H9 (cell line): ENCODE measurements at regions not wholly inside any gene's neighbourhood (a gene's known extent, or its start where the extent isn't known, plus 50 kb on each side); places are given as distances from the start of the nearest gene placed in this dataset.

Experiments used
- DNase-seq: peaks from one replicate; pipeline ENCODE4 v3.0.0-alpha.2; 2017
- H2AFZ ChIP-seq: one replicate; pipeline ENCODE4 v1.6.1; 2013; ENCODE audit warnings: mild to moderate bottlenecking, low read length, control low read depth, moderate library complexity
- H2AK5ac ChIP-seq: 2 replicates; pipeline ENCODE4 v1.6.1; 2013; ENCODE audit warnings: low read length, control low read depth, mixed read lengths; ENCODE audit not compliant: insufficient read length
- H2BK120ac ChIP-seq: one replicate; pipeline ENCODE4 v1.6.1; 2013; ENCODE audit warnings: low read depth, mild to moderate bottlenecking, low read length, control low read depth, inconsistent platforms; ENCODE audit not compliant: poor library complexity, severe bottlenecking
- H2BK12ac ChIP-seq: 2 replicates; pipeline ENCODE4 v1.6.1; 2013; ENCODE audit warnings: low read length, control low read depth, mixed read lengths, low read depth; ENCODE audit not compliant: insufficient read length
- H2BK15ac ChIP-seq: 2 replicates; pipeline ENCODE4 v1.6.1; 2013; ENCODE audit warnings: low read depth, low read length, control low read depth
- H2BK20ac ChIP-seq: one replicate; pipeline ENCODE4 v1.6.1; 2013; ENCODE audit warnings: low read depth, mild to moderate bottlenecking, low read length, control low read depth, inconsistent platforms; ENCODE audit not compliant: poor library complexity, severe bottlenecking
- H2BK5ac ChIP-seq: 2 replicates; pipeline ENCODE4 v1.6.1; 2013; ENCODE audit warnings: low read length, control low read depth, mixed read lengths; ENCODE audit not compliant: insufficient read length
- H3K14ac ChIP-seq: 2 replicates; pipeline ENCODE4 v1.6.1; 2013; ENCODE audit warnings: low read length, control low read depth; ENCODE audit not compliant: insufficient read depth
- H3K18ac ChIP-seq: 2 replicates; pipeline ENCODE4 v1.6.1; 2013; ENCODE audit warnings: low read depth, mild to moderate bottlenecking, mixed read lengths, low read length, control low read depth; ENCODE audit not compliant: insufficient read length
- H3K23ac ChIP-seq: 2 replicates; pipeline ENCODE4 v1.6.1; 2013; ENCODE audit warnings: low read length, control low read depth, mixed read lengths, low read depth; ENCODE audit not compliant: insufficient read length
- H3K23me2 ChIP-seq: 2 replicates; pipeline ENCODE4 v1.6.1; 2013; ENCODE audit warnings: low read depth, mild to moderate bottlenecking, mixed read lengths, low read length, control low read depth; ENCODE audit not compliant: insufficient read length, poor library complexity, severe bottlenecking
- H3K27ac ChIP-seq: 2 replicates; pipeline ENCODE4 v1.5.1; 2013; ENCODE audit warnings: low read length, control low read depth, mixed read lengths, low read depth; ENCODE audit not compliant: insufficient read length
- H3K27me3 ChIP-seq: 2 replicates; pipeline ENCODE4 v1.6.1; 2013; ENCODE audit warnings: low read length, control low read depth, inconsistent platforms; ENCODE audit not compliant: insufficient read depth
- H3K4ac ChIP-seq: 2 replicates; pipeline ENCODE4 v1.6.1; 2013; ENCODE audit warnings: low read depth, mild to moderate bottlenecking, control low read depth, inconsistent platforms, low read length, moderate library complexity
- H3K4me1 ChIP-seq: 2 replicates; pipeline ENCODE4 v1.6.1; 2013; ENCODE audit warnings: low read length, control low read depth, inconsistent platforms; ENCODE audit not compliant: insufficient read depth
- H3K4me2 ChIP-seq: 2 replicates; pipeline ENCODE4 v1.6.1; 2013; ENCODE audit warnings: low read length, control low read depth, mixed read lengths; ENCODE audit not compliant: insufficient read length, insufficient read depth
- H3K56ac ChIP-seq: 2 replicates; pipeline ENCODE4 v1.6.1; 2013; ENCODE audit warnings: low read depth, mild to moderate bottlenecking, mixed read lengths, low read length, control low read depth; ENCODE audit not compliant: insufficient read length
- H3K79me1 ChIP-seq: 2 replicates; pipeline ENCODE4 v1.6.1; 2013; ENCODE audit warnings: low read depth, mild to moderate bottlenecking, moderate library complexity, low read length, control low read depth, inconsistent platforms; ENCODE audit not compliant: insufficient read depth, poor library complexity, severe bottlenecking
- H3K79me2 ChIP-seq: 2 replicates; pipeline ENCODE4 v1.6.1; 2013; ENCODE audit warnings: low read length, control low read depth, inconsistent platforms; ENCODE audit not compliant: insufficient read depth
- H3K9ac ChIP-seq: 2 replicates; pipeline ENCODE4 v1.6.1; 2013; ENCODE audit warnings: low read length, control low read depth, mixed read lengths; ENCODE audit not compliant: insufficient read length; ENCODE audit errors: extremely low read depth
- H3K9me3 ChIP-seq: one replicate; pipeline ENCODE4 v1.6.1; 2013; ENCODE audit warnings: low read depth, low read length, inconsistent platforms; ENCODE audit not compliant: control insufficient read depth
- H3T11ph ChIP-seq: one replicate; pipeline ENCODE4 v1.6.1; 2013; ENCODE audit warnings: mild to moderate bottlenecking, low read length, control low read depth, inconsistent platforms
- H4K20me1 ChIP-seq: one replicate; pipeline ENCODE4 v1.6.1; 2013; ENCODE audit not compliant: control insufficient read depth, insufficient read length, insufficient read depth
- H4K5ac ChIP-seq: 2 replicates; pipeline ENCODE4 v1.6.1; 2013; ENCODE audit warnings: low read depth, mild to moderate bottlenecking, mixed read lengths, low read length, control low read depth; ENCODE audit not compliant: insufficient read length
- H4K8ac ChIP-seq: replicated peaks from 2 replicates; pipeline ENCODE4 v1.6.1; 2013; ENCODE audit warnings: low read length, control low read depth, mixed read lengths, low read depth; ENCODE audit not compliant: insufficient read length
- H4K91ac ChIP-seq: 2 replicates; pipeline ENCODE4 v1.6.1; 2013; ENCODE audit warnings: low read depth, mild to moderate bottlenecking, moderate library complexity, mixed read lengths, low read length, control low read depth; ENCODE audit not compliant: insufficient read length
- H3K27ac Mint-ChIP-seq, 3 experiments: 2 replicates in 2 of 3; 3 replicates in 1 of 3; pipeline ENCODE4 v1.8.0; 2020 to 2021; ENCODE audit warnings: mixed read lengths in 3 of 3, mild to moderate bottlenecking in 1 of 3, moderate library complexity in 1 of 3
- H3K27me3 Mint-ChIP-seq: 2 replicates; pipeline ENCODE4 v1.8.0; 2021; ENCODE audit warnings: low read depth, mild to moderate bottlenecking, moderate library complexity, mixed read lengths
- H3K36me3 Mint-ChIP-seq, 3 experiments: 2 replicates in 2 of 3; 3 replicates in 1 of 3; pipeline ENCODE4 v1.8.0; 2020 to 2021; ENCODE audit warnings: low read depth in 3 of 3, mixed read lengths in 3 of 3; ENCODE audit not compliant: insufficient read depth in 1 of 3
- H3K4me1 Mint-ChIP-seq, 2 experiments: 2 replicates each; pipeline ENCODE4 v1.8.0; 2020; ENCODE audit warnings: mixed read lengths in 2 of 2
- H3K4me3 Mint-ChIP-seq, 2 experiments: 2 replicates in 1 of 2; 3 replicates in 1 of 2; pipeline ENCODE4 v1.8.0; 2020 to 2021; ENCODE audit warnings: mild to moderate bottlenecking in 2 of 2, mixed read lengths in 2 of 2, moderate library complexity in 1 of 2
- H3K9me3 Mint-ChIP-seq, 2 experiments: 2 replicates in 1 of 2; 3 replicates in 1 of 2; pipeline ENCODE4 v1.8.0; 2020; ENCODE audit warnings: mild to moderate bottlenecking in 2 of 2, mixed read lengths in 2 of 2, moderate library complexity in 1 of 2
- CTCF ChIP-seq: fragments of 200-600 bp; sonication (generic); conservative IDR thresholded peaks from 3 replicates; pipeline ENCODE4 v1.8.0; 2021; ENCODE audit warnings: antibody characterized with exemption, mild to moderate bottlenecking
- WGBS: extraction: QIAGEN DNeasy Blood & Tissue Kit; methylation state at CpG from one replicate; pipeline ENCODE4 v1.1.7; 2013; ENCODE audit warnings: missing lambda C conversion rate, low lambda C conversion rate, mixed read lengths; ENCODE audit not compliant: insufficient read length; ENCODE audit errors: extremely low coverage; 5-methylcytosine and 5-hydroxymethylcytosine counted together

DNA sequence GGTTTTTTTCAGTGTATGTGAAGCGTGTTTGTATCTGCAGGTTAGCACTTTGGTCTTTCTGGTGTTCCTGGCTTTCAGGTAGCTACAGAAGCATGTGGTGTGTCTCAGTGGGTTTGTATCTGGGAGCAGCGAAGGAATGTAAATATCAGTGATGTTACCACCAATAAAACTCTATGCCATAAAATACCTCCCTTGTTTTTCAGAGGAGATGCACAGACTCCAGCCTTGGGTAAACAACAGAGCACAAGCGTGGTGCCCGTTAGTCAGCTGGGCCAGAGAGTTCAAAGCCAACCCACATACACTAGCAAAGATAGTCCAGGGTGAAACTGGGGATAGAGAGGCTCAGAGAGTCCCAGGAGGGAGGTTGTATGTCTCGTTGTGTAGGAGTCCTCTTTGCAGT, 393.8 kb downstream of the SMOC2 start:
- H3K4me3 Mint-ChIP-seq: no peak overlapping the region
- no peak for TF ChIP-seq CTCF
- Histone ChIP-seq H3K23ac (no peak overlapping the region), H2BK20ac (no peak overlapping the region), H4K8ac (no peak overlapping the region), H3K9me3 (no peaks in the 10 kb centered on the region), H3K4me2 (no peak overlapping the region), H2BK15ac (no peak overlapping the region), H2AK5ac (no peak overlapping the region), H2BK5ac (no peak overlapping the region), H3K79me2 (no peaks in the 10 kb centered on the region), H3K4me1 (peaks cover 10% of the 10 kb centered on the region), H2AFZ (no peak overlapping the region), H3K4ac (no peak overlapping the region), H3K56ac (no peak overlapping the region), H2BK120ac (no peak overlapping the region), H4K91ac (no peak overlapping the region), H4K5ac (no peak overlapping the region), H3T11ph (no peak overlapping the region), H3K18ac (no peak overlapping the region), H2BK12ac (no peak overlapping the region), H3K79me1 (no peaks in the 10 kb centered on the region), H3K27me3 (no peaks in the 10 kb centered on the region), H3K14ac (0 out of 2 replicates have a peak overlapping the region, but pooled peaks have one; percentile 49), H3K9ac (no peak overlapping the region), H4K20me1 (no peaks in the 10 kb centered on the region), H3K27ac (no peak overlapping the region), H3K23me2 (no peaks in the 10 kb centered on the region)
- WGBS: 100% methylated on average over 1 of the region's 5 CpGs
- H3K4me1 Mint-ChIP-seq: peaks cover 36 to 46% of the 10 kb centered on the region in 2 experiments
- no peak overlapping the region for H3K27ac Mint-ChIP-seq
- H3K36me3 Mint-ChIP-seq: no peaks in the 10 kb centered on the region
- H3K9me3 Mint-ChIP-seq: no peaks in the 10 kb centered on the region; a peak in 1 of 5 replicates
- H3K27me3 Mint-ChIP-seq: peaks cover 8% of the 10 kb centered on the region
- no peak for DNase-seq
